ENCODE measurements at regions not wholly inside any gene's neighbourhood (a gene's known extent, or its start where the extent isn't known, plus 50 kb on each side); places are given as distances from the start of the nearest gene placed in this dataset.

DNA sequence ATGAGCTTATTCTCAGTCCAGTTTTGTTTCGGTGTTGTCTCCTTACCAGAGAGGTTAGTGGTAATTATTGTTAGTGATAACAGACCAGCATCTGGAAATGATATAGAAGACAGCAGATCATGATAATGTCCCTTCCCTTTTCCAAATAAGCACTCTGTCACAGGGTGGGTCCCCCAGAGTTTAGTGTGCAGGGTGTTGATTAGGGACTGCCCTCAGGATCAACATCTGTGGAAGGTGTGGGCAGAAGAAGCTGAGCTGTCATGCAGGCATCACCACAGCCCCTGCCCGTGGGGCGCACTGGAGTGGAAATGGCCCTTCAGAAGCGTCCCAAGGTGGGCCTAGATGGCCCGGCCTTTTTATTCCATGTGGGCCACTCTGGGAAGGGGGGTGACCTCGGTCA lies 67.6 kb upstream of the DTNBP1 start:
- no peak for TF ChIP-seq POLR2A (IDR thresholded peaks at IDR 0.05)
- TF ChIP-seq, protein P1, sequence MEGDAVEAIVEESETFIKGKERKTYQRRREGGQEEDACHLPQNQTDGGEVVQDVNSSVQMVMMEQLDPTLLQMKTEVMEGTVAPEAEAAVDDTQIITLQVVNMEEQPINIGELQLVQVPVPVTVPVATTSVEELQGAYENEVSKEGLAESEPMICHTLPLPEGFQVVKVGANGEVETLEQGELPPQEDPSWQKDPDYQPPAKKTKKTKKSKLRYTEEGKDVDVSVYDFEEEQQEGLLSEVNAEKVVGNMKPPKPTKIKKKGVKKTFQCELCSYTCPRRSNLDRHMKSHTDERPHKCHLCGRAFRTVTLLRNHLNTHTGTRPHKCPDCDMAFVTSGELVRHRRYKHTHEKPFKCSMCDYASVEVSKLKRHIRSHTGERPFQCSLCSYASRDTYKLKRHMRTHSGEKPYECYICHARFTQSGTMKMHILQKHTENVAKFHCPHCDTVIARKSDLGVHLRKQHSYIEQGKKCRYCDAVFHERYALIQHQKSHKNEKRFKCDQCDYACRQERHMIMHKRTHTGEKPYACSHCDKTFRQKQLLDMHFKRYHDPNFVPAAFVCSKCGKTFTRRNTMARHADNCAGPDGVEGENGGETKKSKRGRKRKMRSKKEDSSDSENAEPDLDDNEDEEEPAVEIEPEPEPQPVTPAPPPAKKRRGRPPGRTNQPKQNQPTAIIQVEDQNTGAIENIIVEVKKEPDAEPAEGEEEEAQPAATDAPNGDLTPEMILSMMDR (IDR thresholded peaks at IDR 0.05): no peak

Data from ovary (tissue), 3 donors.